ENCODE measurements at regions not wholly inside any gene's neighbourhood (a gene's known extent, or its start where the extent isn't known, plus 50 kb on each side); places are given as distances from the start of the nearest gene placed in this dataset.
A peak's percentile ranks its signal among the peaks of the same experiment; 100 is the strongest.

DNA sequence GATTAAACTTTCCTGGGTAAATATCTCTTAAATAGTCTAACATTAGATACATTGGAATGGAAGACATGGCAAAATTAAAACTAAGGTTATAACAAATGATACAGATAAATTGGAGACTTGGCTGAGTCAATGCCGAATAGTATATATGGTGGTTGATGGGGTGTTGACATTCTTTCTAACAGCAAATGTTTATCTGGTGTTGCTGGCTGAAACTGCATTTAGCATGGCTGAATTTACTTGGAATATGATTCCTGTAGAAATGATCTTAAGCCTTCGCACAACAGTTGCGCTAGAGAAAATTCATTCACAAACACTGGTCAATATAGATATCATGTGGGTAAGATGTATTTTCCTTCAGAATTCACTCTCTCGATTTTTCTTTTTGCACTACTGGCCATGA, 646.0 kb upstream of the CXADR start:
- no peak for DNase-seq

DNA sequence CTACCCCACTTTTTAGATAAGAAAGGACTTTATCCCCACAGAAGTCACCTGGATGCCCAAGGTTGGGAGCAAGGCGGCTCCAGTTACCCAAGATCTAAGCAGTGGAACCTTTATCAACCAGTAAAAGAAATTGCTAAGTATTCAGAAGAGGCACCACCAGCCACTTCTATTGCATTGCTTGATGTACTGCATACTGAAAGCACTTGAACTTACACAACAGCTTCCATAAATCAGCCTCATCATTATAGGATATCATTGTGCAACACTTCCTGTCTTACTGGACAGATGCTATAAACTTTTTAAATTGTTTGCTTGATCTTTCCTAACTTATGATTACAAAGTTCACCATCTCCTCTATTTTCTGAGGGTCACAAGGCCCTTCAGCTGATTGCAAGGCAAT, 642.7 kb upstream of the CXADR start:
- no peak for DNase-seq

DNA sequence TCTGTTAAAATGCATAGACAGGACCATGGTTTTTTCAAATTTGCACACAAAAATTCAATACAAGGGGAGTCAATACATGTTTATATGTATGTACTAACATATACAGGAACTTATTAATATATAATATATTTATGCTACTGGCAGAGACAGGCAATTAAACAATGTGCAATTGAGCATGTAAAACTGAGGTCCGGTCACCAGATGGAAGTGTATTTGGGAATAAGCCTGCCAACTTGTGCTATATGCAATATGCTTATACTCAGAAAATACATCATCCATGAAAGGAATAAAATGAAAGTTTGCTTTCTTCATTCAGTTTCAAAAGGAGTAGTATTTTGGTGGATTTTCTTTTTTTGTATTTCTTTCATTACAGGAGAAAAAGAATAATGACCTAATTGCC, 640.2 kb upstream of the CXADR start:
- peak; percentile 4 for DNase-seq

DNA sequence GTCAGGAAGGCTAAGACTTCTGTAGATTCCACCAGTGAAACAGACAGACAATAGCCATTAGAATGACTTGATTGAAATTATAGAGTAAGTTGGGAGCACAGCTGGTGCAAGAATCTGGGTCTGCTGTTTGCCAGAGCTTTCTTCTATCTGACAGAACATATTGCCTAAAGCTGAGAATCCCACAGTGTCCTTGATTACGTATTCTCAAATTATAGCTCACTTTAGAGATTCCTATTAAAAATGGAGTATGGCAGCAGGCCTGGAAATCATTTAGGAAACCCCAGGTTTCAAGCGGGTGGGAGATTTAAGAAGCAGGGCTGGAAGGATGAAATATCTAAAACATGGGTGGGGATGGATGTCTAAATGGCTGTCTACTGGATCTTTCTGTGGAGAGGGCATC, 639.7 kb upstream of the CXADR start:
- DNase-seq, result peak; percentile 3

DNA sequence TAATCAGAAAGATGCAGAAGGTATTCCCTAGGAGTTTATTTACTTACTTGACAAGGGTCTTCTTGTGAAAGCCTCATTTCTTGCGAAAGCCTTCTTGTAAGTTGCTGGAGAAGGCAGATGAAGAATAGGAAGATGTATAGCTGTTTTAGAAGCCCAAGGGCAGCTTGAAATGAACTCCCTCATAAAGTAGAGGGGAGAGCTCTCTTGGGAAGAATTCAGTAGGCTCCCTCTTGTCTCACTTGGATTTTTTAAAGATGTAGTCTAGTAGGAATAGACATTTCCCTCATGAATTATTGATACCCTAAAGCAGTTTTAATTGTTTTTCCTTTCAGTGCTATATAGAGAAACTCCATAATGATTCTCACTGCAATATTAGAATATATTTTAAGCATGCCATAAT, 639.2 kb upstream of the CXADR start:
- DNase-seq, result no peak

DNA sequence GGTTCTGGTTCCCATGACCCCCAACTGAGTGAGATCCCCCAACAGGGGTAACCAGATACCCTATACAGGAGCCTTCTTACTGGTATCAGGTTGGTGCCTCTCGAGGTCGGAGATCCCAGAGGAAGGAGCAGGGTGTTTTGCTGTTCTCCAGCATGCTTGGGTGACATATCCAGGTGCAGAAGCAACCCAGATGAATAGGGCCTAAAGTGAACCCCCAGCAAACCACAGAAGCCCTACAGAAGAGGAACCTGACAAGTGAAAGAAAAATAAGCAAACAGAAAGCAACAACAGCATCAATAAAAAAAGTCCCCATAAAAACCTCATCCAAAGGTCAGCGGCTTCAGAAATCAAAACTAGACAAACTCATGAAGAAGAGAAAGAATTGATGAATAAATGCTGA, 633.4 kb upstream of the CXADR start:
- no peak for DNase-seq

DNA sequence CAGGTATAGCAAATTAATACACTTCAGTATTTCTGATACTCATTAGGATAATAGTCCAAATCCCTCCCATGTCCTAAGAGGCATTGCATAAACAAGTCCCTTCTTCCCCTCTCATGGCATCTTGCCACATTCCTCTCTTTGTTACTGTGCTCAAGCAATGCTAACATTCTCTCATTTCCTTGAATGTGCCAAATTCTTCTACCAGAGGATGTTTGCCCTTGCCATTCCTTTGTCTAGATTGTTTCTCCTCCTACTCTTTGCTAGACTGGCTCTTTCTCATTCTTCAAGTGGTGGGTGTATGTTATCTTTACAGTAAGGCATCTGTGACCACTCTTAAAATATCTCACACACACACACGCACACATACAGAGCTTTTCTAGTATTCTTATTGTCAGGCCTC, 621.0 kb upstream of the CXADR start:
- no peak for DNase-seq

DNA sequence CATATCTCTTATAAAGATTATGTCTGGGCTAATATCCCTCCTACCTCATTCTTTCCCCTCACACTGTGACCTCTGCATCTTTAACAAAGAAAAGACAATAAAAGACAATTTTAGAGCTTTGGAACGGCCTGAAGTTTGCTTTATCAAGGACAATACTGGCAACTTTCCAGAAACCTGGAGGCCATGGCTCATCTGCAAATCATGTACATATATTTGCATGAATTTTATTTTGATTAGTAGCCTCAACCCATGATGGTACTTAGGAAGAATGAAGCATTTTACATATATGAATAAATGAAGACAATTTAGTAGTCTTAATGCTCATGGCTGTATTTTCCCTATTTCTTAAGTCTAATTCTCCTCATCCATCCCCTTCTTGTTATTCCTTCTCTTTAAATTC, 612.2 kb upstream of the CXADR start:
- DNase-seq, result no peak

DNA sequence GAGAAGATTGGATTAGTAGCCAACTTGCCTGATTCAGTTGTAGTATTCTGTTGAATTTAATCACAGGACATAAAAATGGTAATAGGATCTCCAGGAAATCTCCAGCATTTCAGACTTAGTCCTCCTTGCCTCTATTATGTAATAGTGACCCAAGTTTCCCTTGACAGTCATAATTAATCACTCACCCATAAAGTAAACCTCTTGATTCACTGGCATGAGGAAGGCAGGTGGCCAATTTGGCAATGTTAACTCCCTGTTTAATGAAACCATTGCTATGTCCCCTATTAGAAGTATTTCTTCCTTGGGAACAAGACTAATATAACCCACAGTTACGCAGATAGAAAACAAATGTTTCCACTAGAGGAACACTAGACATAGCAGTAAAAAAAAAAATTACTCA, 604.8 kb upstream of the CXADR start:
- no peak for DNase-seq

DNA sequence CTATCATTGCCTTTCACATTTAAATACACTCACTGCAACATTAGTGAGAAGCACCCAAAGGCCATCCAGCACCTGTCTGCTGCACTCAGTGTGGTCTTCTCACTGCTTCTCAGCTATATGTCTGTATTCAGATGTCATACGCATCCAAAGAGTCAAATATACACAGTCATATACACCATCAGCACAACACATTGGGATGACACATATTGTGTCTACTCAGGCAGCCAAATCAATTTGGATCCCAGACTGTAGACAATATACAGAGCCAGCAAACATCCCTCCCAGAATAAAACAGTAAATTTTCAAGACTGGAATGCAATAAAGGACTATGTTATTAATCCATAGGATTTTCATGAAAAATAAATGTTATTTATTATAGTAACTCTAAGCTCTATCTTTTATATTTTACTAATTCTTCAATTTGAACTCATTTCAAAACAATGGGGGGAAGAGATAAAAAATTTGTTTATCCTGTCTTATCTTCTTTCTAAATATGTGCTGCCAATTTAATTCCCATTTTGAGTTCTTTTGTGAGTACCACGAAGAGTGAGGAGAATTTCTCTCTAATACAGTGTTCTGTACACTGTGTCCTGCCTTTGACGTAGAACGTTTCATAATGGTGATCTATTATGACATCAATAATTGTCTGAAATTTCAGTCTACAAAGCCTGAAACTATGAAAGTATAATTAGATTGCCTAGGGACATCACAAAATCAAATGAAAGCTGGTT, 602.2 kb upstream of the CXADR start:
- DNase-seq, result no peak

DNA sequence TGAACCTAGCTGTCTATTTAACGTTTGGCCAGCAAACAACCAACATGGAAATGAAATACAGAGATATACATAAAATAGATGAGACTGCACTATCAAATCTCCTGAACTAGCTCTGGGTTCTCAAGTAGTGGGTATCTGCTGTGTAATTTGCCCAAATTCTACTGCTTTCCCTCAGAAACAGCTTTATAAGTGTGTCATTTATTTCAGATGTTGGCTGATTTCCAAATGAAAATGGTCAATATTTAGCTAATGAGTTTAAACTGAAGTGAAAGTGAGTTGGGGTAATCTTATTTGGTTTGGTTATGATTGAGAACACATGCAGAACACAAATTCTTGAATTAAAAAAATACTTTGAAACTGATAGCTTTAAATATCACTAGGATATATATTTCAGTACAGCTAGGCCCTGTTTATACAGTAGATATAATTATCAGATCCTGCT, 601.7 kb upstream of the CXADR start:
- DNase-seq, result no peak

DNA sequence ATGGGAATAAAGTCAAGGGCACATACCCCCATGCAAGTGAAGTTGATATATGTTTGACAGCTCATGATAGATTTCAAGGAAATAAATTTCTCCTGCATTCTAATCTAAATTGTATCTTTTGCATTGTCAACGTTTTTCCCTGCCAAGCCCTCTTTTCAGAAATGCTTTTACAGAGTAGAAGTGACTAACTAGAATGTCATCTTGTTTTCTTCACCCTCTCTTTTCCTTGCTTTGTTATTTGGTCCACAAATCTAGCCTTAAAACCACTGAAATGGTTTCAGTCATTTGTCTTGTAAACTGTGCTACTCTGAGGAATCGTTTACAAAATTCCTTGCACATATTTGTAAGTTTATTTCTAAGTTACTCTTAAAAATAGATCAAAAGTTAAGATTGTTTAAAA, 600.8 kb upstream of the CXADR start:
- DNase-seq, result no peak

DNA sequence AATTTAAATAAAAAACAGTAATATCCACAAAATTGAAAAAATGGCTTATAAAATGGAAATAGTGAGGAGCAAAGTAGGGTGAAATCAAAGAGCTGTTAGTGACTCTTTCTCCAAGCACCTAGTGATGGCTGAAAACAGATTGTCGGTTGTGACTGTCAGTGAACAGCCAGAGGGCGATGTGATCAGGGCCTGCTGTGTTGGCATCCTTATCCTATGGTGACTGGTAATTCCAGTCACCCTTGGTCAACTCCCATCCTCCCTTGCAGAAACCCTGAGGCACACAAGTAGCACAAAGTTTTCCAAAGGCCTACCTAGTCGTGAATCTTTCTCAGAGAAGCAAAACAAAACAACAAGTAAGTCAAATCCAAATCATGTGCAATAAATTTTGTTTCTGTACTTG, 599.8 kb upstream of the CXADR start:
- no peak for DNase-seq

DNA sequence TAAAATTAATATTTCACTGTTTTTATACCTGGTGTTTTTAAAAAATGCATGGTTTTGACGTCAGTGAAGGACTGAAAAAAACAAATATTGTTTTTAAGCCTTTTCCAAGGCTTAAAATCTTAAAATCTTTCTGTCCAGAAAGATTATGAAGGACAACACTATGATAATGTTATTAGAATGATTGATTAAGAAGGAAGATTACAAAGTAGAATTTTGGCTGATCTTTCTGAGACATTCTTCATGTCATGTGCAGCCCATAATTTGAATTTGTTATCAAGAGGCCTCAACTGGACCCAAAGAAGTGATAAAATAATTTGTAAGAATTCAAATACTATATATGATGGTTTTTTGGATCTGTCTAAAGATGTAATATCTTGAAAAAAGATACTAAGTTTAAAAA, 584.4 kb upstream of the CXADR start:
- no peak for DNase-seq

DNA sequence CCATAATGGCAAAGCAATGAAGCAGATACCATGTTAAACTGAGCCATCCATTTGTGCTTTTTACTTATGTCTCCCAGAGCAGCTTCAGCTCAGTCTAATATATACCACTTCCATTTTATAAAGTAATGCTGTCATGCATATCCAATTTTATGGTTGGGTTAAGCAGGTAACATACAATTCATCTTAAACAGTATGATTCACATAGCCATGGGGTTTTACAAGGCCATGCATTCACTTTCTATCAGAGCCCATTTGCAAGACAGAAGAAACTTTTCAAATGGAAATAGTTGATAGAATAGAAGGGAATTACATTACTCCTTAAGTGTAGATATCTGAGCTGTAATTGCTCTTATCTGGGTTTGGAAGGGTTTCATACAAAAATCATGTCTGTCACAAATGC, 580.5 kb upstream of the CXADR start:
- no peak for DNase-seq

DNA sequence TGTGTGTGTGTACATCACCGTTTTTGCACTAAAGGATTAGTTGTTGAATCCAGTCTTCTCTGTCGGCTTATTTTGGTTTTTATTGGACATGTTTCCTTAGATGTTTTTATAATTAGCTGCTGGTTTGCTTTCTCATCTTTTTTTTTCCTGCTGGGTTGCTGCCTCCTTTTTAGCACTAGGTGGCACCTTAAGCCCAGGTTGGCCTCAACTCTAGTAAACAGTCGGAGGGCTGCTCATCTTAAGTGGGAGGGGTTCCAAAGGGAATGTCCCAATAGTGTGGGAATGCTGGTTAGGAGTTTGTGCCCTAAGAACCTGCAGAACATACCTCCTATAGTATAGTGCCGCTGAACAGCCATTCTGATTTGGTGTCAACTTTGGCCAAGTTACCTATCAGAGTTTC, 570.1 kb upstream of the CXADR start:
- no peak for DNase-seq

DNA sequence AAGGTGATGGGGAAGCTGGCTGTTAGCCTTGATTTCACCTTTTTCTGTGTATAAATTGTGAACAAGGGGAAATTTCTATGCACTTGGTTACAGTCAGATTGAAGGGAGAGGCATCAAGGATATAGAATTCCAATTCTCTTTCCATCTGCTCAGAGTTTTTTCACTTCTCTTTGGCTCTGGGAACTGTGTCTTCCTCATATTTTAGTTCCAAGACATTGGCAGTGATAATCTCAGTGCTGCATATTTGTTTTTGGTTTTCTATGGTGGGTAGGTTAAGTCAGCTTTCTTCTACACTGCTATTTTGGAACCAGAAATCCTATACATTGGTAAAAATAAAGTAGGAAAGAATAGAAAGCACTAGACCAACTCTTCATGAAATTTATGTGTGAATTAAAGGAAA, 569.6 kb upstream of the CXADR start:
- no peak for DNase-seq

DNA sequence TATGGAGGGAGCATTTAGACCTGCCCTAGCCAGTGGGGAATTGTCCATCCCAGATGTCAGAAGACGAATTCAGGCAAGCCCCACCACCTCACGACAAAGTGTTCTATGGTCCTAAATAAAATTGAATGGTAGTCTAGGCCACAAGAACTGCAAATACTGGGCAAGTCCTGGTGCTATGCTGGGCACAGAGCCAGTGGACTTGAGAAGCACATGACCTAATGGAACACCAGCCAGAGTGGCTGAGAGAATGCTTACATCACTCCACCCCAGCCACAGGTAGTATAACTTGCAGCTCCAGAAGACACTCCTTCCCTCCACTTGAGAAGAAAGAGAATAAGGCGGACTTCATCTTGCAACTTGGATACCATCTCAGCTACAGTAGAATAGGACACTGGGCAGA, 567.3 kb upstream of the CXADR start:
- no peak for DNase-seq

DNA sequence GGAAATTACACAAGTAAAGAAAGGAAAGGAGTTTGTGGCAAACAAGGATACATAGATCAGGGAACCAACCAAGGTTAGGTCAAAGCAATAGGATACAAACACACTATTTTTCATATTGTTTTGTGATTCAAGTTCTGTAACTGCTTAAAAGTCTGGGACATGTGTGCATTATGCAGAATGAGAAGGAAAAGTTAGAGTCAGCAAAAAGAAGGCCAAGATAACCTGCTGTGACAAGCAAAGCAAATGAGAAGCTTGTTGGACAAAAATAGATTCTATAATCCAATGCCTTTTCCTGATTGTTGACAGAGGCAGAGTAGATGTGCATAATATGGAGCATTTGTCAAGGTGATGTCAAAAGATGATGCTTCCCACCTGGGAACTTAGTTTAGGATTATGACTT, 556.0 kb upstream of the CXADR start:
- DNase-seq, result no peak

DNA sequence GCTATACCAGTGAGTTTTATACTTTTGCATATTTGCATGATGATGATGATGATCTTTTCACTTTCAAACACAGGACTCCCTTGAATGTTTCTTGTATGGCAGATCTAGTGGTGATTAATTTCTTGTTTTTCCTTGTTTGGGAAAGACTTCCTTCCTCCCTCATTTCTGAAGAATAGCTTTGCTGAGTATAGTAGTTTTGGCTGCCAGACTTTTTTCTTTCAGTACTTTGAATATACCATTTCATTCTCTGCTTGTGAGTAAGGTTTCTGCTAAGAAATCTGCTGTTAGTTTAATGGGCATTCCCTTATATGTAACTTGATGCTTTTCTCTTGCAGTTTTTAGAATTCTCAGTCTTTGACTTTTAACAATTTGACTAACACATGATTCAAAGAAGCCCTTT, 547.4 kb upstream of the CXADR start:
- no peak for DNase-seq

DNA sequence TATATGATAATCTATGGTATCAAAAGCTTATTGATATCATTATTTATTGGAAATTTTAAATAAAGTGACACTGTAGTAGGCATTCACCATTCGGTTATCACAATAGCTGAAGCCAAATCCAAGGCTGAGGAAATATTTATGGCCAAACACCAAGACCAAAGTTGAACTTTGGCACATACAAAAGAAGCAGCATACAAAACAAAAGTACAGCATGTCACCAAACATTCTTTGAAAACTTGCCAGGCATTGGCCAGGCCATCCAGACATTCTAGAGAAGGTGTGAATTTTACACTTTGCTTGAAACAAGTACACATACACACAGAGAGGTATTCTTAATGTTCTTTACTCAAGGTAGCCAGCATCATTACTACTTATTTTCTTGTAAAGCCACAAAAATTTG, 544.4 kb upstream of the CXADR start:
- DNase-seq, result no peak

DNA sequence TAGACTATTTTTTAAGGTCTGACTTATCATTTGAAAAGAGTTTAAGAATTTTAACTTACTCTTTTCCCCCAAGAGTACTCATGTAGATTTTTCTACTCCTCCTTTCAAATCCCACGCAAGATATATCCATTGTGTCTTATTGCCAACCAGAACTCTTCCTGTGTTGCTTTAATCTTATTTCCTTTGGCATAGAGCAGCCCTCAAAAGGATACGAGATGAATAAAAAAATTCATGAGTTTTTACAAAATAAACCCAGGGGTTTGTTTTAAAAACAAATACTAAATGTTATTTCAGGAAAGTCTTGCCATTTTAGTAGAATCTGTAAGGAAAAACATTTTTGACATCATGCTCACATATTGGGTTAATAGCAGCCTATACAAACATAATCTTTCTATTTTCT, 543.2 kb upstream of the CXADR start:
- DNase-seq, result no peak

DNA sequence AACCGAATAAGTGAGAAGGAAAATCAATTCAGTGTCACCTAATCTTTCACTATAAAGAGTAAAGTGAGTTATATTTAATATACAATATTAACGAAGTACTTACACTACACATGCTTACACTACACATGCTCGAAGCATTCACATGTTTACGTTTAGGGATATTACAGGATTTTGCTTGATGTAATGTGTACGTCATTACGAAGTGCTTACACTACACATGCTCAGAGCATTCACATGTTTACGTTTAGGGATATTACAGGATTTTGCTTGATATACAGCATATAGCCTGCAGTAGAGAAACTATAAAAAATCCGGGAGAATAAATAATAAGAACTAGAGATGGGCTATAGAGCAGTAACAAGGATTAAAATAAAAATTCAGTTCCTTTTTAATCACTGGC, 538.8 kb upstream of the CXADR start:
- no peak for DNase-seq

DNA sequence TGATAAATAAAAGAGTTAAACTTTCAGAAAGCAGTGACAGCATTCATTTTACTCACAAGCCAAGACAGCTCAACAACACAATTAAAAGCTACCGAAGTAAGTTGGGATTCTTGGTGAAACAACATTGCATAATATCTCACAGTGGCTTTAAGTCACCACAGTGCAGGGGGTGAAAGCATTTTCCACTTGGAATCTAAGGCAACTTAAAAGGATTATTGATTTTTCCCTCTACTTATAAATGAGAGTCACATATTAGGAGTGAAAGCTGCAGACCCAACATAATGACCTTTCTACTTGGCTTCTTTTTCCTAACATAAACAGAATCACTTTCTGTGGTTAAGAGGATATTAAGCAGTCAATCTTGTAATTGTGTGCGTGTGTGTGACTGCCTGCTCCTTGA, 536.6 kb upstream of the CXADR start:
- DNase-seq, result peak; percentile 18

DNA sequence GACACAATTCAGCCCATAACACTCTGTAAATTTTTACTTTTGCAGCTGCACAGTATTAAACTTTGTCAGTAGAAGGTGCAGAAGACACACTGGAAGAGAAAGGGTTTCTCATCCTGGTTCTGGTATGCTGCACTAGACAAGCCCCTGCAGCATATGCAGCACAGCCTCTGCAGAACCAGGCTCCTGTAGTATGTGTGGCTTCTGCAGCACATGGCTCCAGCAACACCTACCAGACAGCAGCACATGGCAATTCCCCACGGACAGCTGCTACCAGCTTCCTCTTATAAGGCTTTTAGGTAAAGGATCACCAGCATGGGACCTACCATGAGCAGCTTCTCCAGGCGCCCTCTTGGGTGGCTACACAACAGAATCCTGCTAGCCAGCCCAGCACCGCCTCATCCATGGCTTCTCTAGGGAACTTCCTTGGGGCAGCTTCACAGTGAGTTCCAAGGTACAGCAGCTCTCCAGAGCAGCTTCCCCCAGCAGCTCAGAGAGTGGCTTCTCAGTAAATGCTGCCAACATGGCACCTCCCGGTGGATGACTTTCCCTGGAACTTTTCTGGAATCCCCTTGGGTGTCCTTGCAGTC, 534.4 kb upstream of the CXADR start:
- DNase-seq, result peak; percentile 21
